ENCODE measurements at regions not wholly inside any gene's neighbourhood (a gene's known extent, or its start where the extent isn't known, plus 50 kb on each side); places are given as distances from the start of the nearest gene placed in this dataset.

GRCh38 chr6:20024316-20024673 lies 187.1 kb downstream of the ID4 start (continued):
- no peak for TF ChIP-seq TSHZ1 (tag by site-specific recombination; IDR thresholded peaks at IDR 0.05; ENCODE audit: borderline replicate concordance)
- TF ChIP-seq ZNF394 (tag by site-specific recombination; IDR thresholded peaks at IDR 0.05; ENCODE audit: borderline replicate concordance), result no peak
- TF ChIP-seq ZNF133 (tag by site-specific recombination; IDR thresholded peaks at IDR 0.05), result no peak
- TF ChIP-seq ZSCAN18 (tag by site-specific recombination; IDR thresholded peaks at IDR 0.05), result no peak
- no peak for TF ChIP-seq ZNF426 (tag by site-specific recombination; IDR thresholded peaks at IDR 0.05)

GRCh38 chr6:20024978-20025377 lies 187.3 kb downstream of the MBOAT1 start:
- POLR2A ChIA-PET, result no interaction called here
- TF ChIP-seq ZNF146 (tag by site-specific recombination; IDR thresholded peaks at IDR 0.05) (no peak), ZNF670 (tag by site-specific recombination; IDR thresholded peaks at IDR 0.05; ENCODE audit: low read depth) (no peak), ZNF677 (tag by site-specific recombination; IDR thresholded peaks at IDR 0.05) (no peak), GLI2 (tag by site-specific recombination; IDR thresholded peaks at IDR 0.05; ENCODE audit: borderline replicate concordance, low read depth) (no peak)
- CTCF ChIA-PET, result no interaction called here

GRCh38 chr6:20025681-20026080 lies 186.6 kb downstream of the MBOAT1 start:
- Histone ChIP-seq H3K9me3 (ENCODE audit: control insufficient read depth, insufficient read depth, low read depth, low read length) (no peaks in the 10 kb centered on the region), H3K36me3 (ENCODE audit: control insufficient read depth in 2 of 2, insufficient read depth in 1 of 2, low read length in 2 of 2) (no peaks in the 10 kb centered on the region), H3K4me3 (ENCODE audit: low read depth, low read length) (no peak overlapping the region), H3K27ac (ENCODE audit: extremely low read depth, low read depth, low read length) (no peak overlapping the region), H3K4me1 (ENCODE audit: control insufficient read depth, insufficient read depth, low read length) (no peaks in the 10 kb centered on the region; the same call in 1 of the 2 replicates)
- CTCF ChIA-PET, result no interaction called here
- no peak for TF ChIP-seq ZNF239 (tag by site-specific recombination; IDR thresholded peaks at IDR 0.05)
- no peak for TF ChIP-seq ZNF670 (tag by site-specific recombination; IDR thresholded peaks at IDR 0.05; ENCODE audit: low read depth)
- no peak for TF ChIP-seq ZNF157 (tag by site-specific recombination; IDR thresholded peaks at IDR 0.05)
- TF ChIP-seq ZNF623 (tag by site-specific recombination; IDR thresholded peaks at IDR 0.05), result peak; percentile 85
- no peak for TF ChIP-seq ZNF530 (tag by site-specific recombination; IDR thresholded peaks at IDR 0.05; ENCODE audit: low read depth)
- TF ChIP-seq ZNF133 (tag by site-specific recombination; IDR thresholded peaks at IDR 0.05), result no peak
- TF ChIP-seq HOXA7 (CRISPR knock-in tag; IDR thresholded peaks at IDR 0.05; ENCODE audit: borderline replicate concordance), result no peak
- TF ChIP-seq FEZF1 (tag by site-specific recombination; IDR thresholded peaks at IDR 0.05), result no peak
- POLR2A ChIA-PET, result no interaction called here

More at GRCh38 chr6:20024978-20025377, 187.3 kb downstream of the MBOAT1 start:
- H3K9me3 ChIP-seq (ENCODE audit: control insufficient read depth, insufficient read depth, low read depth, low read length), result no peaks in the 10 kb centered on the region
- H3K4me3 ChIP-seq (ENCODE audit: low read depth, low read length), result no peak overlapping the region
- no peak overlapping the region for H3K27ac ChIP-seq (ENCODE audit: extremely low read depth, low read depth, low read length)
- no peaks in the 10 kb centered on the region; the same call in 1 of the 2 replicates for H3K4me1 ChIP-seq (ENCODE audit: control insufficient read depth, insufficient read depth, low read length)
- no peaks in the 10 kb centered on the region for H3K36me3 ChIP-seq (ENCODE audit: control insufficient read depth in 2 of 2, insufficient read depth in 1 of 2, low read length in 2 of 2)

GRCh38 chr6:20028143-20028542 lies 184.1 kb downstream of the MBOAT1 start:
- no peaks in the 10 kb centered on the region for H3K9me3 ChIP-seq (ENCODE audit: control insufficient read depth, insufficient read depth, low read depth, low read length)
- no peaks in the 10 kb centered on the region for H3K36me3 ChIP-seq (ENCODE audit: control insufficient read depth in 2 of 2, insufficient read depth in 1 of 2, low read length in 2 of 2)
- H3K27ac ChIP-seq (ENCODE audit: extremely low read depth, low read depth, low read length), result no peak overlapping the region
- CTCF ChIA-PET, result interaction anchor here (0.6 kb wide), 1 partner anchor 41 kb away, joined by 3 read pairs; no protein-coding TSS in a partner anchor
- H3K4me1 ChIP-seq (ENCODE audit: control insufficient read depth, insufficient read depth, low read length), result no peaks in the 10 kb centered on the region
- no peak overlapping the region for H3K4me3 ChIP-seq (ENCODE audit: low read depth, low read length)
- POLR2A ChIA-PET, result no interaction called here
- no peak for TF ChIP-seq ZNF473 (tag by site-specific recombination; IDR thresholded peaks at IDR 0.05)
- no peak for TF ChIP-seq ZNF169 (tag by site-specific recombination; IDR thresholded peaks at IDR 0.05)
- no peak for TF ChIP-seq ZNF311 (tag by site-specific recombination; IDR thresholded peaks at IDR 0.05; ENCODE audit: borderline replicate concordance)
- TF ChIP-seq ZNF221 (tag by site-specific recombination; IDR thresholded peaks at IDR 0.05; ENCODE audit: borderline replicate concordance), result no peak
- TF ChIP-seq OVOL3 (tag by site-specific recombination; IDR thresholded peaks at IDR 0.05), result no peak
- no peak for TF ChIP-seq ZNF645 (tag by site-specific recombination; IDR thresholded peaks at IDR 0.05)
- TF ChIP-seq PRDM4 (tag by site-specific recombination; IDR thresholded peaks at IDR 0.05), result no peak
